Breast epithelium (tissue), 4 donors: ENCODE measurements at regions not wholly inside any gene's neighbourhood (a gene's known extent, or its start where the extent isn't known, plus 50 kb on each side); places are given as distances from the start of the nearest gene placed in this dataset.
"Not testable (repeated sequence)": the region's sequence is repeated elsewhere in the genome, so short reads cannot be mapped to it uniquely, and the experiment has no call there.

ENCODE experiments used
- DNase-seq, 2 donors: peaks; one replicate each; pipeline ENCODE4 v3.0.0-alpha.2; 2019; ENCODE audit warnings: low spot score in 2 of 2
- H3K27ac ChIP-seq, 2 donors: fragments of 200-600 bp; sonication (generic) in 1 of 2; one replicate each; pipeline ENCODE4 v1.5.1; 2016 to 2019; ENCODE audit warnings: mild to moderate bottlenecking in 1 of 2
- H3K27me3 ChIP-seq, 2 donors: fragments of 200-600 bp; sonication (generic) in 1 of 2; one replicate each; pipeline versions ENCODE4 v1.5.1 to v1.6.0; 2017 to 2019; ENCODE audit warnings: control low read depth in 1 of 2, mild to moderate bottlenecking in 1 of 2
- H3K36me3 ChIP-seq: fragments of 200-600 bp; one replicate; pipeline ENCODE4 v1.5.1; 2019
- H3K4me1 ChIP-seq, 2 donors: fragments of 200-600 bp; sonication (generic); one replicate each; pipeline ENCODE4 v1.5.1; 2016 to 2019; ENCODE audit warnings: control low read depth in 1 of 2
- H3K4me3 ChIP-seq, 3 donors: fragments of 200-600 bp; sonication (generic); 1 replicate in 2 of 3; 2 replicates in 1 of 3; pipeline ENCODE4 v1.5.1; 2016 to 2019; ENCODE audit warnings: mild to moderate bottlenecking in 3 of 3, moderate library complexity in 2 of 3
- H3K9me3 ChIP-seq, 2 donors: fragments of 200-600 bp; sonication (generic) in 1 of 2; one replicate each; pipeline ENCODE4 v1.5.1; 2016 to 2019; ENCODE audit warnings: control low read depth in 1 of 2
- POLR2A ChIP-seq: fragments of 450-650 bp; IDR thresholded peaks from one replicate; pipeline ENCODE4 v1.6.1; 2016; ENCODE audit warnings: antibody characterized with exemption, mild to moderate bottlenecking, moderate library complexity
- POLR2AphosphoS5 ChIP-seq, 3 donors: sonication (generic); formaldehyde crosslinking; IDR thresholded peaks; one replicate each; pipeline ENCODE4 v1.6.1; 2017; ENCODE audit warnings: antibody characterized with exemption in 3 of 3
- intact Hi-C: fragments of 100-400 bp; cut with DNase I; formaldehyde crosslinking; loops from one replicate; pipeline ENCODE4 v1.15.1; 2023; ENCODE audit warnings: low total_unique reads
- TF ChIP-seq, protein P1 (sequence below), 3 donors: fragments of 450-650 bp; IDR thresholded peaks; one replicate each; pipeline ENCODE4 v1.5.1; 2016 to 2017; ENCODE audit warnings: antibody characterized with exemption in 3 of 3, mild to moderate bottlenecking in 3 of 3, moderate library complexity in 3 of 3

- Histone ChIP-seq H3K4me3 (no peak overlapping the region), H3K27ac (no peak overlapping the region), H3K4me1 (no peaks in the 10 kb centered on the region), H3K9me3 (no peaks in the 10 kb centered on the region), H3K36me3 (no peaks in the 10 kb centered on the region), H3K27me3 (no peaks in the 10 kb centered on the region)
- intact Hi-C loops, result no loop called here
- no peak for DNase-seq
- TF ChIP-seq POLR2AphosphoS5 (IDR thresholded peaks at IDR 0.05) (no peak), POLR2A (no peak)
- TF ChIP-seq, protein P1, sequence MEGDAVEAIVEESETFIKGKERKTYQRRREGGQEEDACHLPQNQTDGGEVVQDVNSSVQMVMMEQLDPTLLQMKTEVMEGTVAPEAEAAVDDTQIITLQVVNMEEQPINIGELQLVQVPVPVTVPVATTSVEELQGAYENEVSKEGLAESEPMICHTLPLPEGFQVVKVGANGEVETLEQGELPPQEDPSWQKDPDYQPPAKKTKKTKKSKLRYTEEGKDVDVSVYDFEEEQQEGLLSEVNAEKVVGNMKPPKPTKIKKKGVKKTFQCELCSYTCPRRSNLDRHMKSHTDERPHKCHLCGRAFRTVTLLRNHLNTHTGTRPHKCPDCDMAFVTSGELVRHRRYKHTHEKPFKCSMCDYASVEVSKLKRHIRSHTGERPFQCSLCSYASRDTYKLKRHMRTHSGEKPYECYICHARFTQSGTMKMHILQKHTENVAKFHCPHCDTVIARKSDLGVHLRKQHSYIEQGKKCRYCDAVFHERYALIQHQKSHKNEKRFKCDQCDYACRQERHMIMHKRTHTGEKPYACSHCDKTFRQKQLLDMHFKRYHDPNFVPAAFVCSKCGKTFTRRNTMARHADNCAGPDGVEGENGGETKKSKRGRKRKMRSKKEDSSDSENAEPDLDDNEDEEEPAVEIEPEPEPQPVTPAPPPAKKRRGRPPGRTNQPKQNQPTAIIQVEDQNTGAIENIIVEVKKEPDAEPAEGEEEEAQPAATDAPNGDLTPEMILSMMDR (IDR thresholded peaks at IDR 0.05), result no peak
Observed at GRCh38 chr3:39638301-39638700, 170.8 kb downstream of the MOBP start.

DNA sequence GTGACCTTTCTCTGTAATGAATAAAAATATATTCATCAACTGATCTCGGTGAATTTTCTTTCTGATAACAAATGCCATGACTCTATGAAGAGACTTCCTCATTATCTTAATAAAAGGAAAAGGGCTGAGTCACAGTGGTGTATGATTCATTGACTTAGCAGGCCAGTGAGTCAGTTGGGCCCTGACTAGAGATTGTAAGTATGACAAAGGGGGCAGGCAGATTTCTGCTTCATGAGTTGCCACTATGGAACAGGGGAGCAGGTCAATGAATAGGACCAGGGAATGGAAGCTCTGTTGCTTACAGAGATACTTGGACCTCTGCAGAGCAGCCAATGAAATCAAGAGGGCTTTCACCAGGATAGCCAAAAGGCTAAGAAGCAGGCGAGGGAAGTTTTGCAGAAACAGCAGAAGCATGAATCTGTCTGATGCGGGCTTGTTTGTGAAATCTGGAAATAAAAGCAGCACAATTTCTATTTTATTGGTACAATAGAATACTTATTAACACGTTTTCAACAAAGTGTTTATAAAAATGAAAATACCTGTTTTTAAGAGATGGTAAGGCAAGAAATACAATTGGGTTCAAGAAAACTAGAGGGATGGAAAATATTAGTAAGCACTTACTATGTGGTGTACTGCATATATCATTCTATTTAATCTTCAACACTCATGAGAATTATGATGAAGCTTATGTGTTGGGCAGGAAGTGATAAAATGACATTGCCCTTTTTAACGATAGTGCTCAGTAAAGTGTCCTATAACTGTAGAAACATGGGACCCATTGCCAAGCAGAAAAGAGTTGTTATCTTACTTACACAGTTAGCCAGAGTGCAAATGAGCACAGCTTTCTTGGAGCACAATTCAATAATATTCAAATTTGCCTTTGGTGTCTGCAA is 169.8 kb upstream of the MYRIP start:
- intact Hi-C loops, result no loop called here
- H3K27me3 ChIP-seq, result no peaks in the 10 kb centered on the region
- TF ChIP-seq POLR2A, result no peak
- no peaks in the 10 kb centered on the region for H3K36me3 ChIP-seq
- H3K4me3 ChIP-seq, result no peak overlapping the region
- H3K27ac ChIP-seq, result no peak overlapping the region
- DNase-seq, result no peak
- no peaks in the 10 kb centered on the region for H3K9me3 ChIP-seq
- H3K4me1 ChIP-seq, result no peaks in the 10 kb centered on the region

- Histone ChIP-seq H3K4me1 (no peaks in the 10 kb centered on the region), H3K36me3 (no peaks in the 10 kb centered on the region), H3K27ac (no peak overlapping the region), H3K27me3 (no peaks in the 10 kb centered on the region), H3K4me3 (no peak overlapping the region), H3K9me3 (no peaks in the 10 kb centered on the region)
- DNase-seq, result no peak
- intact Hi-C loops, result no loop called here
- TF ChIP-seq POLR2A, result no peak
- TF ChIP-seq, protein P1 (IDR thresholded peaks at IDR 0.05), result no peak
- TF ChIP-seq POLR2AphosphoS5 (IDR thresholded peaks at IDR 0.05), result no peak
Observed at GRCh38 chr3:39641274-39641673, 168.1 kb upstream of the MYRIP start.

DNA sequence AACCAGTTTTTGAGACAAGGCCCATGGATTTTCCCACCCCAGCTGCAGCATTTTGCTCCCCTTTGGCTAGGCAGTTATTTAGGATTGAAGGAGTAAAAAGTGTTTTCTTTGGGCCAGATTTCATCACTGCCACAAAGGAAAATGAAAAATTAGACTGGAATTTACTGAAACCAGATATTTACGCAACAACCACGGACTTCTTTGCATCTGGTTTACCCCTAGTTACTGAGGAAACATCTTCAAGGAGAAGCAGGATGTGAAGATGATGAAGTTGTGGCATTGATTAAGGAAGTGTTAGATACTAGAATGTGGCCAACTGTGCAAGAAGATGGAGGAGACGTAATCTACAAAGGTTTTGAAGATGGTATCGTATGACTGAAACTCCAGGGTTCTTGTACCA is 165.2 kb upstream of the MYRIP start:
- Histone ChIP-seq H3K9me3 (no peaks in the 10 kb centered on the region), H3K36me3 (no peaks in the 10 kb centered on the region), H3K27ac (no peak overlapping the region), H3K4me3 (no peak overlapping the region), H3K4me1 (no peaks in the 10 kb centered on the region), H3K27me3 (no peaks in the 10 kb centered on the region)
- TF ChIP-seq POLR2AphosphoS5 (IDR thresholded peaks at IDR 0.05), result no peak
- no peak for TF ChIP-seq POLR2A
- TF ChIP-seq, protein P1 (IDR thresholded peaks at IDR 0.05), result no peak
- no peak for DNase-seq
- intact Hi-C loops, result no loop called here

DNA sequence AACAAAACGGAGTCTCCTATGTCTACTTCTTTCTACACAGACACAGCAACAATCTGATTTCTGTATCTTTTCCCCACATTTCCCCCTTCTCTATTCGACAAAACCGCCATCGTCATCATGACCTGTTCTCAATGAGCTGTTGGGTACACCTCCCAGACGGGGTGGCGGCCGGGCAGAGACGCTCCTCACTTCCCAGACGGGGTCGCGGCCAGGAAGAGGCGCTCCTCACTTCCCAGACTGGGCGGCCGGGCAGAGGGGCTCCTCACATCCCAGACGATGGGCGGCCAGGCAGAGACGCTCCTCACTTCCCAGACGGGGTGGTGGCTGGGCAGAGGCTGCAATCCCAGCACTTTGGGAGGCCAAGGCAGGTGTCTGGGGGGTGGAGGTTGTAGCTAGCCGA is 158.2 kb upstream of the MYRIP start:
- H3K27ac ChIP-seq, H3K9me3 ChIP-seq, DNase-seq, H3K27me3 ChIP-seq, intact Hi-C loops, H3K4me3 ChIP-seq, H3K4me1 ChIP-seq, H3K36me3 ChIP-seq: not testable (repeated sequence)

- TF ChIP-seq, protein P1 (IDR thresholded peaks at IDR 0.05), result no peak
- TF ChIP-seq POLR2A (no peak), POLR2AphosphoS5 (IDR thresholded peaks at IDR 0.05) (no peak)
- DNase-seq, result no peak
- Histone ChIP-seq H3K4me3 (no peak overlapping the region), H3K27me3 (no peaks in the 10 kb centered on the region), H3K9me3 (no peaks in the 10 kb centered on the region), H3K27ac (no peak overlapping the region), H3K4me1 (no peaks in the 10 kb centered on the region), H3K36me3 (no peaks in the 10 kb centered on the region)
- intact Hi-C loops, result no loop called here
Observed at GRCh38 chr3:39651993-39652739, 157.2 kb upstream of the MYRIP start.

- H3K36me3 ChIP-seq, H3K4me3 ChIP-seq, H3K9me3 ChIP-seq, intact Hi-C loops, H3K4me1 ChIP-seq, H3K27ac ChIP-seq, H3K27me3 ChIP-seq, DNase-seq: not testable (repeated sequence)
Observed at GRCh38 chr3:39655718-39656117, 153.7 kb upstream of the MYRIP start.
